DND-41 (cell line): ENCODE measurements at regions not wholly inside any gene's neighbourhood (a gene's known extent, or its start where the extent isn't known, plus 50 kb on each side); places are given as distances from the start of the nearest gene placed in this dataset.

Experiments used
- EZH2 ChIP-seq: IDR thresholded peaks from 3 replicates; pipeline ENCODE4 v1.6.1; 2012; ENCODE audit warnings: borderline replicate concordance, low read depth, mild to moderate bottlenecking, moderate library complexity, low read length, inconsistent platforms; ENCODE audit not compliant: severe bottlenecking
- TF ChIP-seq, protein P1 (sequence below): IDR thresholded peaks from 2 replicates; pipeline ENCODE4 v1.5.1; 2012; ENCODE audit warnings: borderline replicate concordance, low read length, moderate library complexity, mild to moderate bottlenecking; ENCODE audit not compliant: poor library complexity, severe bottlenecking; ENCODE audit errors: extremely low read depth

DNA sequence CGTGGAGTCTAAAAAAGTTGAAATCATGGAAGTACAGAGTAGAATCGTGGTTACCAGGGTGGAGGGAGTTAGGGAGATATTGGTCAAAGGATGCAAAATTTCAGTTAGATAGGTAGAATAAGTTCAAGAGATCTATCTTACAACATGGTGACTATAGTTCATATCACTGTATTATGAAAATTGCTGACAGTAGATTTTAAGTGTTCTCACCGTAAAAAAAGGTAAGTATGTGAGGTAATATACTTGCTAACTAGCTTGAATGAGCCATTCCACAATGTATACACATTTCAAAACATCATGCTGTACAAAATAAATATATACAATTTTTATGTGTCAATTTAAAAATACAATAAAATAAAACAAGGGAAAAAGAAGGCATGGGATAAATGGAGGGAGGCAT lies 392.1 kb downstream of the CAAP1 start:
- TF ChIP-seq, protein P1, sequence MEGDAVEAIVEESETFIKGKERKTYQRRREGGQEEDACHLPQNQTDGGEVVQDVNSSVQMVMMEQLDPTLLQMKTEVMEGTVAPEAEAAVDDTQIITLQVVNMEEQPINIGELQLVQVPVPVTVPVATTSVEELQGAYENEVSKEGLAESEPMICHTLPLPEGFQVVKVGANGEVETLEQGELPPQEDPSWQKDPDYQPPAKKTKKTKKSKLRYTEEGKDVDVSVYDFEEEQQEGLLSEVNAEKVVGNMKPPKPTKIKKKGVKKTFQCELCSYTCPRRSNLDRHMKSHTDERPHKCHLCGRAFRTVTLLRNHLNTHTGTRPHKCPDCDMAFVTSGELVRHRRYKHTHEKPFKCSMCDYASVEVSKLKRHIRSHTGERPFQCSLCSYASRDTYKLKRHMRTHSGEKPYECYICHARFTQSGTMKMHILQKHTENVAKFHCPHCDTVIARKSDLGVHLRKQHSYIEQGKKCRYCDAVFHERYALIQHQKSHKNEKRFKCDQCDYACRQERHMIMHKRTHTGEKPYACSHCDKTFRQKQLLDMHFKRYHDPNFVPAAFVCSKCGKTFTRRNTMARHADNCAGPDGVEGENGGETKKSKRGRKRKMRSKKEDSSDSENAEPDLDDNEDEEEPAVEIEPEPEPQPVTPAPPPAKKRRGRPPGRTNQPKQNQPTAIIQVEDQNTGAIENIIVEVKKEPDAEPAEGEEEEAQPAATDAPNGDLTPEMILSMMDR, result no peak
- no peak for TF ChIP-seq EZH2
